ENCODE measurements at regions not wholly inside any gene's neighbourhood (a gene's known extent, or its start where the extent isn't known, plus 50 kb on each side); places are given as distances from the start of the nearest gene placed in this dataset.

- no peak overlapping the region for H3K27ac Mint-ChIP-seq
- H3K27me3 Mint-ChIP-seq (ENCODE audit: low read depth, poor library complexity): peaks cover 3% of the 10 kb centered on the region
- TF ChIP-seq CTCF (IDR thresholded peaks at IDR 0.05): no peak
- no peak for DNase-seq
- H3K36me3 Mint-ChIP-seq (ENCODE audit: low read depth): no peaks in the 10 kb centered on the region
- peaks cover 22% of the 10 kb centered on the region for H3K4me1 Mint-ChIP-seq
- H3K9me3 Mint-ChIP-seq: no peaks in the 10 kb centered on the region
- H3K4me3 Mint-ChIP-seq: no peak overlapping the region
Observed at GRCh38 chr20:24334830-24335229, 134.6 kb upstream of the SYNDIG1 start.

- Mint-ChIP-seq H3K27ac (no peak overlapping the region), H3K27me3 (ENCODE audit: low read depth, poor library complexity) (peaks cover 3% of the 10 kb centered on the region), H3K36me3 (ENCODE audit: low read depth) (no peaks in the 10 kb centered on the region), H3K4me3 (no peak overlapping the region), H3K9me3 (no peaks in the 10 kb centered on the region), H3K4me1 (peaks cover 16% of the 10 kb centered on the region)
- no peak for TF ChIP-seq CTCF (IDR thresholded peaks at IDR 0.05)
- DNase-seq: no peak
Observed at GRCh38 chr20:24332956-24333355, 136.5 kb upstream of the SYNDIG1 start.

GRCh38 chr20:24331939-24332338, 137.5 kb upstream of the SYNDIG1 start:
- DNase-seq: no peak
- Mint-ChIP-seq H3K27ac (no peak overlapping the region), H3K36me3 (ENCODE audit: low read depth) (no peaks in the 10 kb centered on the region), H3K27me3 (ENCODE audit: low read depth, poor library complexity) (peaks cover 8% of the 10 kb centered on the region), H3K4me1 (peaks cover 11% of the 10 kb centered on the region), H3K9me3 (no peaks in the 10 kb centered on the region), H3K4me3 (no peak overlapping the region)
- TF ChIP-seq CTCF (IDR thresholded peaks at IDR 0.05): no peak

GRCh38 chr20:24328901-24329300, 140.5 kb upstream of the SYNDIG1 start:
- H3K27me3 Mint-ChIP-seq (ENCODE audit: low read depth, poor library complexity): peaks cover 8% of the 10 kb centered on the region
- H3K27ac Mint-ChIP-seq: no peak overlapping the region
- peaks cover 7% of the 10 kb centered on the region for H3K4me1 Mint-ChIP-seq
- H3K4me3 Mint-ChIP-seq: no peak overlapping the region
- no peak for TF ChIP-seq CTCF (IDR thresholded peaks at IDR 0.05)
- DNase-seq: no peak
- H3K36me3 Mint-ChIP-seq (ENCODE audit: low read depth): no peaks in the 10 kb centered on the region
- no peaks in the 10 kb centered on the region for H3K9me3 Mint-ChIP-seq

- no peaks in the 10 kb centered on the region for H3K9me3 Mint-ChIP-seq
- no peak for DNase-seq
- TF ChIP-seq CTCF (IDR thresholded peaks at IDR 0.05): no peak
- no peak overlapping the region for H3K4me3 Mint-ChIP-seq
- no peak overlapping the region for H3K27ac Mint-ChIP-seq
- H3K36me3 Mint-ChIP-seq (ENCODE audit: low read depth): no peaks in the 10 kb centered on the region
- H3K27me3 Mint-ChIP-seq (ENCODE audit: low read depth, poor library complexity): peaks cover 5% of the 10 kb centered on the region
- H3K4me1 Mint-ChIP-seq: peaks cover 14% of the 10 kb centered on the region
Observed at GRCh38 chr20:24321973-24322372, 147.5 kb upstream of the SYNDIG1 start.

- H3K36me3 Mint-ChIP-seq (ENCODE audit: low read depth): no peaks in the 10 kb centered on the region
- DNase-seq: no peak
- H3K4me3 Mint-ChIP-seq: no peak overlapping the region
- TF ChIP-seq CTCF (IDR thresholded peaks at IDR 0.05): no peak
- peaks cover 9% of the 10 kb centered on the region for H3K27me3 Mint-ChIP-seq (ENCODE audit: low read depth, poor library complexity)
- no peak overlapping the region for H3K27ac Mint-ChIP-seq
- no peaks in the 10 kb centered on the region for H3K9me3 Mint-ChIP-seq
- H3K4me1 Mint-ChIP-seq: peaks cover 11% of the 10 kb centered on the region
Observed at GRCh38 chr20:24318569-24319352, 150.7 kb upstream of the SYNDIG1 start.

All from nephron progenitor cell (in vitro differentiated cells).